GM19328 (cell line): ENCODE measurements at regions not wholly inside any gene's neighbourhood (a gene's known extent, or its start where the extent isn't known, plus 50 kb on each side); places are given as distances from the start of the nearest gene placed in this dataset.

ENCODE experiments used
- ATAC-seq: cut with Tn5 transposase; IDR thresholded peaks from one replicate; pipeline ENCODE4 v1.9.1; 2021; ENCODE audit warnings: mild to moderate bottlenecking, moderate library complexity; ENCODE audit not compliant: unreplicated experiment

GRCh38 chr3:174639970-174640369 is 219.2 kb upstream of the NAALADL2 start:
- ATAC-seq: no peak

GRCh38 chr3:174640932-174641331 is 218.2 kb upstream of the NAALADL2 start:
- ATAC-seq: no peak

- no peak for ATAC-seq
Observed at GRCh38 chr3:174644287-174644686, 214.8 kb upstream of the NAALADL2 start.

GRCh38 chr3:174651951-174652350 is 207.2 kb upstream of the NAALADL2 start:
- ATAC-seq: no peak

GRCh38 chr3:174659511-174659910 is 199.6 kb upstream of the NAALADL2 start:
- no peak for ATAC-seq

- no peak for ATAC-seq
Observed at GRCh38 chr3:174662653-174663052, 196.5 kb upstream of the NAALADL2 start.

GRCh38 chr3:174667386-174667785 is 191.7 kb upstream of the NAALADL2 start:
- no peak for ATAC-seq

- ATAC-seq: no peak
Observed at GRCh38 chr3:174675406-174675805, 183.7 kb upstream of the NAALADL2 start.

GRCh38 chr3:174681784-174682183 is 177.3 kb upstream of the NAALADL2 start:
- no peak for ATAC-seq

- ATAC-seq: no peak
Observed at GRCh38 chr3:174685796-174686195, 173.3 kb upstream of the NAALADL2 start.

GRCh38 chr3:174697310-174697709 is 161.8 kb upstream of the NAALADL2 start:
- ATAC-seq: no peak

GRCh38 chr3:174700736-174701135 is 158.4 kb upstream of the NAALADL2 start:
- ATAC-seq: no peak

GRCh38 chr3:174710612-174711011 is 148.5 kb upstream of the NAALADL2 start:
- no peak for ATAC-seq

GRCh38 chr3:174715386-174715785 is 143.7 kb upstream of the NAALADL2 start:
- ATAC-seq: no peak

- no peak for ATAC-seq
Observed at GRCh38 chr3:174716956-174717505, 142.1 kb upstream of the NAALADL2 start.

GRCh38 chr3:174720717-174721116 is 138.4 kb upstream of the NAALADL2 start:
- ATAC-seq: no peak

- ATAC-seq: no peak
Observed at GRCh38 chr3:174725303-174725702, 133.8 kb upstream of the NAALADL2 start.

GRCh38 chr3:174737966-174738365 is 121.2 kb upstream of the NAALADL2 start:
- no peak for ATAC-seq

- no peak for ATAC-seq
Observed at GRCh38 chr3:174749143-174749542, 110.0 kb upstream of the NAALADL2 start.

GRCh38 chr3:174755833-174756829 is 103.0 kb upstream of the NAALADL2 start:
- ATAC-seq: no peak

GRCh38 chr3:174758943-174759342 is 100.2 kb upstream of the NAALADL2 start:
- no peak for ATAC-seq

GRCh38 chr3:174767406-174767805 is 91.7 kb upstream of the NAALADL2 start:
- ATAC-seq: no peak
